ENCODE measurements at regions not wholly inside any gene's neighbourhood (a gene's known extent, or its start where the extent isn't known, plus 50 kb on each side); places are given as distances from the start of the nearest gene placed in this dataset.

- no peak for FAIRE-seq
Observed at GRCh38 chr13:106997696-106998095, 429.8 kb upstream of the ARGLU1 start.

- no peak for FAIRE-seq
Observed at GRCh38 chr13:106996867-106997618, 429.1 kb upstream of the ARGLU1 start.

- FAIRE-seq: no peak
Observed at GRCh38 chr13:106990594-106990993, 422.7 kb upstream of the ARGLU1 start.

- peak; percentile 92 for FAIRE-seq
Observed at GRCh38 chr13:106989876-106990275, 421.9 kb upstream of the ARGLU1 start.

GRCh38 chr13:106987427-106987785 is 419.5 kb upstream of the ARGLU1 start:
- FAIRE-seq: no peak

- FAIRE-seq: no peak
Observed at GRCh38 chr13:106986687-106987426, 418.9 kb upstream of the ARGLU1 start.

DNA sequence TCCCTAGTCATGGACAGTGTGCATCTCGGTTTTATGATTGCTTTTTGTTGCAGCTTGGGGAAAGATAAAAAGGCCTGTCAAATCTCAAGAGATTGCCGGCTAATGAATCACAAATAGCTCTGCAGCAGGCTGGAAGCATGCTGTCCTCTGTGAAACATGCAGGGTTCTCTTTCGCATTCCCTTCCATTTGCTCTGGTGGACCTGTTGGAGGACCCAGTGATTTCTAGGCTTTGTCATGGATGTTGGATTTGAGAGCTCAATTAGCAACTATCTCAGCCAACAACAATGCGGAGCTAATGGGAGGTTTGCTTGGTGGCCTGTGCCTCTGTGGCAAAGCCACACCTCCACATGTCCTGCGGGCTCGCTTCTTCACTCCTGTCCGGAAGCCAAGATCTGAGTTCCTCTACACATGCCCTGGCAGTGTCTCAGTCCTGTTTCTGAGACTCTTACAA is 418.1 kb upstream of the ARGLU1 start:
- FAIRE-seq: no peak

DNA sequence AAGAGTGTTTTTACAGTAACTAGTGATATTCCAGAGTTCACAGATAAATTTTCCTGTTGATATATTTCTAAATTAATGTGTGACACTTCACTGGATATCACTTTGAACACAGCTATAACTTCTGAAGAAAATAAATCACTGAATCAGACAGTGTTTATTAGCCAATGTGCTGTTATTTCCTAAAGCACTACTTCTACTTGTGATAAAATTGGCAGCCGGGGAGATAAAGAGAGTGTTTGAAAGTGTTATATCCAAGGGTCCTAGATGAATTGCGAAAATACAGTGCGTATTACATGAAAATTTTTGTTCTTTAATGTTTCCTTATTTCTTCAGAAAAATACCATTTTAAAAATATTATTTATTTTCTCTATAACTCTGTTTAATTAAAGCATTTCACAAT is 417.5 kb upstream of the ARGLU1 start:
- no peak for FAIRE-seq

GRCh38 chr13:106981051-106981450 is 413.1 kb upstream of the ARGLU1 start:
- FAIRE-seq: no peak

- FAIRE-seq: no peak
Observed at GRCh38 chr13:106967391-106967790, 399.5 kb upstream of the ARGLU1 start.

GRCh38 chr13:106963151-106963550 is 395.2 kb upstream of the ARGLU1 start:
- FAIRE-seq: no peak

DNA sequence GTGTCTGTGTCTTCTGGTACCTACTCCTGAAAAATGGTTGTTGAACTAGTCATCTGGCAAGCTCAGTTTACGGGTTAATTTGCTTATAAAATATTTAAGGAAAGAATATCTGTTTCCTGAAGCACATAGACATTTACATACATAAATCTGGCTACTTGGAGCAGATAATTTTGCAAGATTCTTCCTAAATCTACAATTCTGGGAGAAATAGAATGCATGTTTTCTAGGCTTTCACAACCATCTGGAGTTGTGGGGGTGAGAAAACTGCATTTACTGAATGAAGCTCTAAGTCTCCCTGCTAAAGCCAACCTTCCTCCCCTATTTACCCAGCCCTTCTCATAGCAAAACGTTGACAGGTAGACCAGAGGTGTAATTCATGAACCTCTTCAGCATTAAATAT is 393.7 kb upstream of the ARGLU1 start:
- no peak for FAIRE-seq

DNA sequence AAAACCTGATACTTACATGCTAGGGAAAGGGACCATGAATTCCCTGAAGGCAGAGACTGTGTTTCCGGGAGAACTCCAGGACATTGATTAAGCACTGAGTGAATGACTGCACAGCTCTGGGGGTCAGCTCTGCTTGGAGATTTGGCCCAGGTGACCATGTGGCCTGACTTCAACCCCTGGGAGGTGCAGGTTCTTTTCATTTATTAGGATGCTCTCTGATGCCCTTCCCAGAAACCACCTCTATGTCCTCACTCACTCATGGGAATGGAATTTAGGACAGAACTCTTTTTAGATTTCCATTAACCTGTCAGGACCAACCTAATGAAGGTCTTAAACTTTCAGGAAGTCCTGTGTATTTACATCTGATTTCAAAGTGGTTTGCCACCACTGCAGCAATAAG is 393.3 kb upstream of the ARGLU1 start:
- FAIRE-seq: no peak

- FAIRE-seq: no peak
Observed at GRCh38 chr13:106958621-106959048, 390.7 kb upstream of the ARGLU1 start.

GRCh38 chr13:106942563-106942962 is 374.6 kb upstream of the ARGLU1 start:
- no peak for FAIRE-seq

GRCh38 chr13:106941779-106942178 is 373.8 kb upstream of the ARGLU1 start:
- FAIRE-seq: no peak

DNA sequence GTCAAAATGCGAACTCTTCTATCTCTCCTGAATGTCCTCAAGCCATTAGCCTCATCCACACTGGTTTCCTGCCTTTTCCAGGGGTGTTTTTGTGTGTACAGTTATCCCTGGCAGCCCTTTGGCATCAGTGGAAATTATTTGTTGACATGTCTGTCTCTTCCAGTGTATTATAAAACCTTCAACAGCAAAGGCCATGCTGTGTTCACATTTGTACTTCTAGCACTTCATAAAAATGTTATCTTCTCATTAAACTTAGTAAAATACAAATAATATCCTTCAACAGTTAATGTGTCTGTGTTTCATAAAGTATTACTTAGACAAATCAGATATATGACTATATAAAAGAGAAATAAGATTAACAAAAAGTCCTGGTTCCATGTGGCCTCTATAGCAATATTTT is 359.5 kb upstream of the ARGLU1 start:
- no peak for FAIRE-seq

- no peak for FAIRE-seq
Observed at GRCh38 chr13:106922384-106922783, 354.4 kb upstream of the ARGLU1 start.

- FAIRE-seq: no peak
Observed at GRCh38 chr13:106919638-106920037, 351.7 kb upstream of the ARGLU1 start.

- FAIRE-seq: no peak
Observed at GRCh38 chr13:106919133-106919532, 351.2 kb upstream of the ARGLU1 start.

DNA sequence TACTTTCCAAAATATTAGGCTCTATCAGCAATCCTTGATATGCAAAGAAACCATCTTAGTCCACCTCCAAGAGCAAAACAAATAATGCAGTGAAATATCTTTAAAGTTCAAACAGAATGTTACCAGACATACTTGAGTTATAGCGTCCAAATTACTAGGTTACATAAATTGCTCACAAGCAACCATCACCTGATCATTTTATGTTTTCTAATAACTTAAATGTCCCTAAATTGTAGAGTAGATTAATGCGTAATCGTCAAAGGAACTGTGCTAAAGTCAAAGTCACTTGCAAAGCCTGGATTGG is 350.6 kb upstream of the ARGLU1 start:
- no peak for FAIRE-seq

DNA sequence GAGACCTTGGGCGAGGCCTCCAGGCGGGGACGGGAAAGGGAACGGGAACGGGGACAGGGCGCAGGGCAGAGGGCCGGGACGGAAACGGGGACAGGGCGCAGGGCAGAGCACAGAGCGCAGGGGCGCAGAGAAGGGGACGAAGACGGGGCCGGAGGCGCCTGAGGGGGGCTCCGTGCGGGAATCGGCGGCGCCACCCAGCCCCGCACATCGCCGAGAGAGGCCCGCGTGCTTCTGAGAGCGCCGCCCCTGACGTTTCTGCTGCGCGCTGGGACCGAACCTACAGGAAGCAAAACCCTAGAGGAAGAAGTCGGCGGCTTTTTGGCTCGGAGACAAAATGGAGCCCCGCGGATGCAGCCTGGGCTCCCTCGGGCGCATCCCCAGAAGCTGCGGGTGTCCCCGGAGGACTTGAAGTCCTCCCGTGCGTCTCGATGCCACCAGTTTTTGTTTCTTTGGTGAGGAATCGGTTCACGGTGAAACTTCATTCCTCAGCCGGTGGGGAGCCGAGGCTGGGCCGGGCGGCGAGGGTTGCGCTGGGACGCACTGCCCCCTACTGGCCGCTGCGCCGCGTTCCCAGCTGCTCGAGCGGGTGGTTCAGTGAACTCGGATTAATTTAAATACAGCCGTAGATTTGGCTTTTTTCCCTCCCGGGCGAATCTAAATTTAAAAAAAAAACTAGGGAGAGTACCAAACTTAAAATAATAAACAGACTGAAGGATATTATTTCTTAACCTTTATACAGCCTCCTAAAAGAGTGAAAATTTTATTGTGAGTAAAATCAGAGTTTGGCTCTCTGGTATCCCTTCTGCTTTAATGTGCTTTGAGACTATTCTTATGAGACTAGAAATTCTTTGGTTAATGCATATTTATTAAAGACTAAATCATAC is 350.0 kb upstream of the ARGLU1 start:
- FAIRE-seq: peak; percentile 82

DNA sequence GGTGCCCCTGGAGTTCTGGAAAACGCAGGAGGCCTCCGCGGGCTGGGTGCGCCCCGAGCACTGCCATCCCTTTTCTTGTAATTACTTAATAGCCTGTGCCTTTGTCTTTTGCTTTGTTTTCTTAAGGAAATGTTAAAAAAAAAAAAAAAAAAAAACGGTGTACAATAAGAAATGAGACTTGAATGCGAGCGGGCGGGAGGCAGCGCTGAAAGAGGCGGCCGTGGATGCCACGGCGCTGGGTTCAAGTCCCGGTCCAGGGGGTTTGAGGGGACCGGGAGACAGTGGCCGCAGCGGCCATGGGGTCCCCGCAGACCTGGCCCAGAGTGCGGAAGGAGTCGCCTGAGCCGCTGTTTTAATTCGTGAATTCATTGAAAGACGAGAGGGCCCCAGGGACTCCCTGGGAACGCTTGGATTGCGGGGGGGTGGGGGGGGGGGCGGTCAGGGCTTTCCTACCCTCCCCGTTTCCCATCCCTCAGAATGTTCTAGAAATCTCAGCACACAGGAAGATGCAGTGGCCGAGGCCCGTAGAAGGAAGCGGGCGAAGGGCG is 349.2 kb upstream of the ARGLU1 start:
- FAIRE-seq: no peak
